ENCODE measurements at regions not wholly inside any gene's neighbourhood (a gene's known extent, or its start where the extent isn't known, plus 50 kb on each side); places are given as distances from the start of the nearest gene placed in this dataset.
A peak's percentile ranks its signal among the peaks of the same experiment; 100 is the strongest.

DNA sequence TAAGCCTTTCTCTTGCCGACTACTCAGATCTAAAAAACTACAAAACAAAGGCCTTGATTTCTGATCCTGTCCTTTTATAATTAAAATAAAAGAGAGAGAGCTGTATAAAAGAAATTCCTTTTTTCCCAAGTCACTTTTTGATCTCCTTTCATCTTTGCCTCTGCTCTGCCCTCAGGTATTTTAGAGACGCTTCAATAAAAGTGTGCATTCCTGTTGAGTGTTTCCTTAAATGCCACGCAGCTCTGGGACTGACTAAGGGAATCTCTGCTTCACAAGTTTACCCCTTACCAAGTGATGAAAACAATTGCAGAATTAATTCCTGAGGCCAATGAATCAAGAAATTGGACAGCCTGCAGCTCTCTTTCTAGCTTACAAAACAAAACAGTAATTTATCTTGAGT, 1109.8 kb downstream of the TMTC2 start:
- H3K4me2 ChIP-seq = no peak overlapping the region
- Mint-ChIP-seq H3K9me3 (no peaks in the 10 kb centered on the region), H3K4me3 (no peak overlapping the region), H3K27me3 (ENCODE audit: insufficient read depth, low read depth) (no peaks in the 10 kb centered on the region), H3K4me1 (peaks cover 5% of the 10 kb centered on the region), H3K36me3 (no peaks in the 10 kb centered on the region), H3K27ac (no peak overlapping the region)
- no peaks in the 10 kb centered on the region for H3K36me3 ChIP-seq
- H3K27ac ChIP-seq = no peak overlapping the region
- H3K4me3 ChIP-seq = no peak overlapping the region
- peaks cover 8% of the 10 kb centered on the region for H3K4me1 ChIP-seq
- no peaks in the 10 kb centered on the region for H4K20me1 ChIP-seq (ENCODE audit: low read depth)
- H3K27me3 ChIP-seq = no peaks in the 10 kb centered on the region
- H3K79me2 ChIP-seq (ENCODE audit: low read depth) = no peaks in the 10 kb centered on the region
- H2AFZ ChIP-seq (replicated peaks) = peak overlapping the region; percentile 61
- TF ChIP-seq, protein P1, sequence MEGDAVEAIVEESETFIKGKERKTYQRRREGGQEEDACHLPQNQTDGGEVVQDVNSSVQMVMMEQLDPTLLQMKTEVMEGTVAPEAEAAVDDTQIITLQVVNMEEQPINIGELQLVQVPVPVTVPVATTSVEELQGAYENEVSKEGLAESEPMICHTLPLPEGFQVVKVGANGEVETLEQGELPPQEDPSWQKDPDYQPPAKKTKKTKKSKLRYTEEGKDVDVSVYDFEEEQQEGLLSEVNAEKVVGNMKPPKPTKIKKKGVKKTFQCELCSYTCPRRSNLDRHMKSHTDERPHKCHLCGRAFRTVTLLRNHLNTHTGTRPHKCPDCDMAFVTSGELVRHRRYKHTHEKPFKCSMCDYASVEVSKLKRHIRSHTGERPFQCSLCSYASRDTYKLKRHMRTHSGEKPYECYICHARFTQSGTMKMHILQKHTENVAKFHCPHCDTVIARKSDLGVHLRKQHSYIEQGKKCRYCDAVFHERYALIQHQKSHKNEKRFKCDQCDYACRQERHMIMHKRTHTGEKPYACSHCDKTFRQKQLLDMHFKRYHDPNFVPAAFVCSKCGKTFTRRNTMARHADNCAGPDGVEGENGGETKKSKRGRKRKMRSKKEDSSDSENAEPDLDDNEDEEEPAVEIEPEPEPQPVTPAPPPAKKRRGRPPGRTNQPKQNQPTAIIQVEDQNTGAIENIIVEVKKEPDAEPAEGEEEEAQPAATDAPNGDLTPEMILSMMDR (IDR thresholded peaks at IDR 0.05) = no peak
- TF ChIP-seq EZH2phosphoT487 (IDR thresholded peaks at IDR 0.05) (no peak), EZH2 (IDR thresholded peaks at IDR 0.05) (no peak)
- H3K9ac ChIP-seq = no peak overlapping the region
- H3K9me3 ChIP-seq (ENCODE audit: low read depth) = no peaks in the 10 kb centered on the region
- H3F3A ChIP-seq (ENCODE audit: low read depth) = no peaks in the 10 kb centered on the region
- DNase-seq (ENCODE audit: low spot score) = peak; percentile 10

DNA sequence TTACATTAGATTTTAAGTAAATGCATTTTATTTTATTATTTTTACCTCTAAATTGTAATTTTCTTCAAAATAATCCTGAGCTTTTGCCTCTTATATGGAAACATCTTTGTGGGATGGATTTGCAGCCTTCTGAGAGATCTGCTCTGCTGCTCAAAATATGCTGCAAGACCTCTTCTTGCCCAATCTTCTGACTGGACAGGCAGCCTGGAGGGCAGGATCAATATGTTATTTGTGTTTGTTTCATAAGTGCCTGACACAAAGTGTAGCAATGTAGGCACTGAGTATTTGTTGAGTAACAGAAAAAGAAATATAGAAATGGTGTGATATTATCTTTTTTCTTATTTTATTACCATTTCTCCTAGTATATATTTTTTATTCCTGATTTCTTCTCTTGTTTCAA, 1106.9 kb downstream of the TMTC2 start:
- Mint-ChIP-seq H3K27ac (no peak overlapping the region), H3K4me1 (peaks cover 5% of the 10 kb centered on the region), H3K9me3 (peaks cover 2% of the 10 kb centered on the region), H3K27me3 (ENCODE audit: insufficient read depth, low read depth) (no peaks in the 10 kb centered on the region), H3K4me3 (no peak overlapping the region), H3K36me3 (no peaks in the 10 kb centered on the region)
- Histone ChIP-seq H3K9ac (no peak overlapping the region), H3K36me3 (no peaks in the 10 kb centered on the region), H3K79me2 (ENCODE audit: low read depth) (no peaks in the 10 kb centered on the region), H3K27ac (no peak overlapping the region), H3F3A (ENCODE audit: low read depth) (no peaks in the 10 kb centered on the region), H3K4me2 (no peak overlapping the region), H3K9me3 (ENCODE audit: low read depth) (no peaks in the 10 kb centered on the region), H3K4me1 (peaks cover 8% of the 10 kb centered on the region), H4K20me1 (ENCODE audit: low read depth) (no peaks in the 10 kb centered on the region), H3K27me3 (no peaks in the 10 kb centered on the region), H2AFZ (replicated peaks) (no peak overlapping the region), H3K4me3 (no peak overlapping the region)
- TF ChIP-seq, protein P1 (IDR thresholded peaks at IDR 0.05) = no peak
- TF ChIP-seq EZH2 (IDR thresholded peaks at IDR 0.05) (no peak), EZH2phosphoT487 (IDR thresholded peaks at IDR 0.05) (no peak)
- DNase-seq (ENCODE audit: low spot score) = no peak

DNA sequence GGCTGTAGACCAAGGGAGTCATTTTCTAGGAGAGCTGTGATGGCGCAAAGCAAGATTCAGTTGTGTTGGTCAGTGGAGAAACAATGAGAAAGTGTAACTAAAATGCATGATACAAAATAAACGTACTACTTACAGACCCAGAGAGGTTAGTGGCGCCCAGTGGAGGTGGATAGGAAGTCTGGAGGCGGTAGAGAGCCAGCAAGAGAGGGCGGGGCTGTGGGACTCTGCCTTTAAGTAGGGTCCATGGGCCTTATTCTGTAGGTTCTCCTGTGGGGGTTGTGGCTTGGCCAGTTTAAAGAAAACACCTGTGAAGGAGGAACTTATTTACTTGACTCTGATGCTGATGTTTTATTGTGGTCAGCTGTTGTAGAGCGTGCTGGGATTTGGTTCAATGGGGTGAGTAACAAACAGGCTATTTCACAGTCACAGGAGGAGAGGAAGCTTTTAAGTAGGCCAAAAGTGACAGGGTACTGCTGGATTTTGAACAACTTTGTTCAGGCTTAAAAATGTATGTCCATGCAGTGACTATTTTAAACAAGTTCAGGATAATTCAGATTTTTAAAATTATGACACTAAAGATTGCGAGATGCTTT, 1097.7 kb downstream of the TMTC2 start:
- no peaks in the 10 kb centered on the region for H3K36me3 Mint-ChIP-seq
- no peak for DNase-seq (ENCODE audit: low spot score)
- TF ChIP-seq, protein P1 (IDR thresholded peaks at IDR 0.05) = no peak
- no peak for TF ChIP-seq EZH2phosphoT487 (IDR thresholded peaks at IDR 0.05)
- TF ChIP-seq EZH2 (IDR thresholded peaks at IDR 0.05) = no peak
- H3K4me3 Mint-ChIP-seq = no peak overlapping the region
- Histone ChIP-seq H3K4me1 (no peaks in the 10 kb centered on the region), H3F3A (ENCODE audit: low read depth) (no peaks in the 10 kb centered on the region), H3K4me2 (no peak overlapping the region), H3K36me3 (no peaks in the 10 kb centered on the region), H3K79me2 (ENCODE audit: low read depth) (no peaks in the 10 kb centered on the region), H4K20me1 (ENCODE audit: low read depth) (no peaks in the 10 kb centered on the region), H3K4me3 (no peak overlapping the region), H3K27me3 (no peaks in the 10 kb centered on the region), H2AFZ (replicated peaks) (peak overlapping the region; percentile 58), H3K9me3 (ENCODE audit: low read depth) (no peaks in the 10 kb centered on the region), H3K27ac (no peak overlapping the region), H3K9ac (no peak overlapping the region)
- no peak overlapping the region for H3K27ac Mint-ChIP-seq
- no peaks in the 10 kb centered on the region for H3K4me1 Mint-ChIP-seq
- peaks cover 2% of the 10 kb centered on the region for H3K9me3 Mint-ChIP-seq
- no peaks in the 10 kb centered on the region for H3K27me3 Mint-ChIP-seq (ENCODE audit: insufficient read depth, low read depth)

All from neural progenitor cell (in vitro differentiated cells).